Trophoblast cell (in vitro differentiated cells and primary cell): ENCODE measurements at regions not wholly inside any gene's neighbourhood (a gene's known extent, or its start where the extent isn't known, plus 50 kb on each side); places are given as distances from the start of the nearest gene placed in this dataset.

Source experiments
- DNase-seq, 2 donors: peaks; one replicate each; pipeline ENCODE4 v3.0.0-alpha.2; 2016
- H2AFZ ChIP-seq: 2 replicates; pipeline ENCODE4 v1.6.1; 2013; ENCODE audit warnings: low read length, moderate library complexity, mild to moderate bottlenecking; ENCODE audit not compliant: insufficient read depth, poor library complexity
- H2AK5ac ChIP-seq: 2 replicates; pipeline ENCODE4 v1.6.1; 2013; ENCODE audit warnings: mild to moderate bottlenecking, low read length
- H2BK120ac ChIP-seq: 2 replicates; pipeline ENCODE4 v1.6.1; 2013; ENCODE audit warnings: low read length, mild to moderate bottlenecking, moderate library complexity; ENCODE audit not compliant: insufficient read depth, poor library complexity
- H2BK12ac ChIP-seq: 2 replicates; pipeline ENCODE4 v1.6.1; 2013; ENCODE audit warnings: mild to moderate bottlenecking, low read length, moderate library complexity
- H2BK5ac ChIP-seq: 2 replicates; pipeline ENCODE4 v1.6.1; 2013; ENCODE audit warnings: low read length, low read depth, moderate library complexity, mild to moderate bottlenecking; ENCODE audit not compliant: poor library complexity
- H3K14ac ChIP-seq: 2 replicates; pipeline ENCODE4 v1.6.1; 2013; ENCODE audit warnings: mild to moderate bottlenecking, low read length
- H3K18ac ChIP-seq: 2 replicates; pipeline ENCODE4 v1.6.1; 2013; ENCODE audit warnings: mild to moderate bottlenecking, low read length
- H3K23ac ChIP-seq: 2 replicates; pipeline ENCODE4 v1.6.1; 2013; ENCODE audit warnings: low read length
- H3K27ac ChIP-seq: 2 replicates; pipeline ENCODE4 v1.5.1; 2013; ENCODE audit warnings: low read depth, mild to moderate bottlenecking, inconsistent platforms, low read length, moderate library complexity
- H3K27me3 ChIP-seq: 2 replicates; pipeline ENCODE4 v1.6.1; 2013; ENCODE audit warnings: inconsistent platforms, mild to moderate bottlenecking, low read length, moderate library complexity; ENCODE audit not compliant: insufficient read depth
- H3K36me3 ChIP-seq, 2 experiments: 1 replicate in 1 of 2; 2 replicates in 1 of 2; pipeline ENCODE4 v1.6.1; 2013; ENCODE audit warnings: low read length in 2 of 2, mild to moderate bottlenecking in 2 of 2, moderate library complexity in 1 of 2; ENCODE audit not compliant: insufficient read depth in 2 of 2, control insufficient read depth in 1 of 2
- H3K4ac ChIP-seq: 2 replicates; pipeline ENCODE4 v1.6.1; 2013; ENCODE audit warnings: low read depth, mild to moderate bottlenecking, low read length, moderate library complexity
- H3K4me1 ChIP-seq, 2 experiments: 1 replicate in 1 of 2; 2 replicates in 1 of 2; pipeline ENCODE4 v1.6.1; 2013; ENCODE audit warnings: low read length in 2 of 2, mild to moderate bottlenecking in 2 of 2, moderate library complexity in 1 of 2; ENCODE audit not compliant: insufficient read depth in 2 of 2, control insufficient read depth in 1 of 2
- H3K4me2 ChIP-seq: 2 replicates; pipeline ENCODE4 v1.6.1; 2013; ENCODE audit warnings: inconsistent platforms, mild to moderate bottlenecking, low read length, moderate library complexity
- H3K4me3 ChIP-seq: 2 replicates; pipeline ENCODE4 v1.5.1; 2013; ENCODE audit warnings: mild to moderate bottlenecking, low read depth, low read length, inconsistent platforms
- H3K79me1 ChIP-seq: one replicate; pipeline ENCODE4 v1.6.1; 2013; ENCODE audit warnings: low read length
- H3K79me2 ChIP-seq: 2 replicates; pipeline ENCODE4 v1.6.1; 2013; ENCODE audit warnings: low read length, mild to moderate bottlenecking; ENCODE audit not compliant: control insufficient read depth, insufficient read depth, poor library complexity
- H3K9ac ChIP-seq: 2 replicates; pipeline ENCODE4 v1.6.1; 2013; ENCODE audit warnings: mild to moderate bottlenecking, low read length
- H3K9me3 ChIP-seq: 2 replicates; pipeline ENCODE4 v1.6.1; 2013; ENCODE audit warnings: low read depth, mild to moderate bottlenecking, control low read depth, inconsistent platforms, low read length; ENCODE audit not compliant: insufficient read depth
- H4K12ac ChIP-seq: 2 replicates; pipeline ENCODE4 v1.6.1; 2013; ENCODE audit warnings: low read depth, mild to moderate bottlenecking, low read length, moderate library complexity
- H4K8ac ChIP-seq: 2 replicates; pipeline ENCODE4 v1.6.1; 2013; ENCODE audit warnings: low read depth, mild to moderate bottlenecking, low read length, moderate library complexity
- H4K91ac ChIP-seq: one replicate; pipeline ENCODE4 v1.6.1; 2013; ENCODE audit warnings: low read depth, mild to moderate bottlenecking, low read length, moderate library complexity
- WGBS: extraction: QIAGEN DNeasy Blood & Tissue Kit; methylation state at CpG from one replicate; pipeline ENCODE4 v1.1.7; 2013; ENCODE audit warnings: missing lambda C conversion rate; ENCODE audit not compliant: insufficient read length, insufficient coverage; ENCODE audit errors: extremely low coverage; 5-methylcytosine and 5-hydroxymethylcytosine counted together

DNA sequence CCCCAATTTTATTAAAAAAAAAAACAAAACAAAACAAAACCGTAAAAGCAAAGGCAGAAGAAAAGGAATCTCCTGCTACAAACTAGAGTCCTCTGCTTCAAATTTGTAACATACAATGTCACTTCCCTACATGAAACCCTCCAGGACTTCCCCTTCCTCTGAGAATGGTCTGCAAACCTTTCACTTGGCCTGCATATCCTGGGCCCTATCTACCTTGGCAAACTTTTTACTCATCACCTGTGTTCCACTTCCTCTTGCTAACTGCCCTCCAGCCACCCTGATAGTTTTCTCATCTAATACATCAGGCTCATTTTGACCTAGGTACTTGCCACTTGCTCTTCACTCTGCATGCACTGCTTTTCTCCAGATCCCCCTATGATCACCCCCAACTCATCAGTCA lies 255.5 kb downstream of the ETAA1 start:
- H3K27me3 ChIP-seq: no peaks in the 10 kb centered on the region
- peaks cover 3% of the 10 kb centered on the region for H3K79me1 ChIP-seq
- DNase-seq: no peak
- H3K9ac ChIP-seq: no peak overlapping the region
- no CpG with 5 or more reads among the region's 1 CpG for WGBS
- H2BK12ac ChIP-seq: no peak overlapping the region
- no peak overlapping the region for H3K23ac ChIP-seq
- H3K14ac ChIP-seq: no peak overlapping the region
- H2AFZ ChIP-seq: no peak overlapping the region
- no peak overlapping the region for H3K18ac ChIP-seq
- no peak overlapping the region for H2BK120ac ChIP-seq
- peaks cover 6 to 8% of the 10 kb centered on the region in 2 experiments for H3K4me1 ChIP-seq
- no peak overlapping the region for H4K12ac ChIP-seq
- no peaks in the 10 kb centered on the region for H3K36me3 ChIP-seq
- H3K27ac ChIP-seq: no peak overlapping the region
- no peak overlapping the region for H2BK5ac ChIP-seq
- H4K8ac ChIP-seq: no peak overlapping the region
- no peaks in the 10 kb centered on the region for H3K9me3 ChIP-seq
- no peaks in the 10 kb centered on the region for H3K79me2 ChIP-seq
- H3K4me2 ChIP-seq: no peak overlapping the region
- H4K91ac ChIP-seq: no peak overlapping the region
- no peak overlapping the region for H3K4ac ChIP-seq
- no peak overlapping the region for H2AK5ac ChIP-seq
- H3K4me3 ChIP-seq: peak overlapping the region; percentile 40

DNA sequence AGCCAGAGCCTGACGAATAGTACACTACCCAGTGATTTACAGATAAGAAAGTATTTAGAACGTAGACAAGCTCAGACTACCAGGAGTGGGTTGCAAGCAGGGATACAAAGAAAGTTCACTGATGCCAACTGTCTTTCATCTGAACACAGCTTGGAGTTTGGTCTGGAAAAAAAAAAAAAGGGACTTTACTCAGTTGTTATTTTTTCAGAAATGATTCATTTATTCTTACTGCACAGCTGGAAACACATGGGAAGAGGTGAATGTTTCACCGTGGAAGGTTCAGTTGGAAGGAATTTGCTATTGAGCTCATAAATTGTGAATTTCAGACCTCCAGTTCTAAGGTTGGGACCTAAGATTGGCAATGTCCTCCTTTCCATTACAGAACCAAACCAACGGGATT lies 259.7 kb downstream of the ETAA1 start:
- DNase-seq: no peak
- Histone ChIP-seq H3K14ac (no peak overlapping the region), H3K18ac (no peak overlapping the region), H2AK5ac (no peak overlapping the region), H3K36me3 (no peaks in the 10 kb centered on the region), H3K4me1 (no peaks in the 10 kb centered on the region), H4K91ac (no peak overlapping the region), H3K27ac (no peak overlapping the region), H3K4ac (no peak overlapping the region), H3K27me3 (no peaks in the 10 kb centered on the region), H3K9ac (no peak overlapping the region), H3K23ac (no peak overlapping the region), H2BK120ac (no peak overlapping the region), H4K8ac (no peak overlapping the region), H3K79me1 (no peaks in the 10 kb centered on the region), H4K12ac (no peak overlapping the region), H3K4me2 (no peak overlapping the region), H2BK12ac (no peak overlapping the region), H2AFZ (no peak overlapping the region), H3K4me3 (no peak overlapping the region), H3K9me3 (no peaks in the 10 kb centered on the region), H3K79me2 (no peaks in the 10 kb centered on the region), H2BK5ac (no peak overlapping the region)
- WGBS: no CpG with 5 or more reads among the region's 4 CpGs

GRCh38 chr2:67658820-67659219 lies 261.7 kb downstream of the ETAA1 start:
- DNase-seq: no peak
- Histone ChIP-seq H4K91ac (no peak overlapping the region), H3K4me3 (no peak overlapping the region), H3K79me2 (no peaks in the 10 kb centered on the region), H3K27ac (no peak overlapping the region), H3K9ac (no peak overlapping the region), H3K36me3 (no peaks in the 10 kb centered on the region), H3K79me1 (no peaks in the 10 kb centered on the region), H2BK12ac (no peak overlapping the region), H4K12ac (no peak overlapping the region), H2BK5ac (no peak overlapping the region), H3K9me3 (no peaks in the 10 kb centered on the region), H2AFZ (no peak overlapping the region), H2BK120ac (no peak overlapping the region), H3K27me3 (no peaks in the 10 kb centered on the region), H3K4me2 (no peak overlapping the region), H4K8ac (no peak overlapping the region), H3K4me1 (no peaks in the 10 kb centered on the region), H2AK5ac (no peak overlapping the region), H3K18ac (no peak overlapping the region), H3K23ac (no peak overlapping the region), H3K14ac (no peak overlapping the region), H3K4ac (no peak overlapping the region)

GRCh38 chr2:67660015-67660602 lies 263.0 kb downstream of the ETAA1 start:
- no peak overlapping the region for H4K12ac ChIP-seq
- H3K79me2 ChIP-seq: no peaks in the 10 kb centered on the region
- no peak overlapping the region for H3K18ac ChIP-seq
- no peaks in the 10 kb centered on the region for H3K27me3 ChIP-seq
- no peak overlapping the region for H4K8ac ChIP-seq
- H3K23ac ChIP-seq: no peak overlapping the region
- no peaks in the 10 kb centered on the region for H3K79me1 ChIP-seq
- no peak overlapping the region for H2BK120ac ChIP-seq
- no peak overlapping the region for H3K4me3 ChIP-seq
- DNase-seq: no peak
- no peak overlapping the region for H3K4me2 ChIP-seq
- H2BK12ac ChIP-seq: no peak overlapping the region
- no peaks in the 10 kb centered on the region for H3K4me1 ChIP-seq
- H3K14ac ChIP-seq: no peak overlapping the region
- no peak overlapping the region for H3K9ac ChIP-seq
- H4K91ac ChIP-seq: no peak overlapping the region
- no peak overlapping the region for H2AK5ac ChIP-seq
- no peak overlapping the region for H2BK5ac ChIP-seq
- no peak overlapping the region for H3K27ac ChIP-seq
- no peak overlapping the region for H3K4ac ChIP-seq
- no peak overlapping the region for H2AFZ ChIP-seq
- no CpG with 5 or more reads among the region's 4 CpGs for WGBS
- H3K9me3 ChIP-seq: no peaks in the 10 kb centered on the region
- no peaks in the 10 kb centered on the region for H3K36me3 ChIP-seq
